T-helper 1 cell treated with Interleukin-12 subunit alpha and Interleukin-12 subunit beta and Interleukin-4 antibody, amounts not matched to agents 30 μg/mL and 1 μg/mL, for 36 hours (primary cell): ENCODE measurements at regions not wholly inside any gene's neighbourhood (a gene's known extent, or its start where the extent isn't known, plus 50 kb on each side); places are given as distances from the start of the nearest gene placed in this dataset.
"Not testable (repeated sequence)": the region's sequence is repeated elsewhere in the genome, so short reads cannot be mapped to it uniquely, and the experiment has no call there.

Experiments
- H3K27ac Mint-ChIP-seq: one replicate; pipeline ENCODE4 v1.8.0; 2021; ENCODE audit warnings: mild to moderate bottlenecking, mixed read lengths
- H3K27me3 Mint-ChIP-seq: one replicate; pipeline ENCODE4 v1.8.0; 2021; ENCODE audit warnings: low read depth, mixed read lengths
- H3K36me3 Mint-ChIP-seq: one replicate; pipeline ENCODE4 v1.8.0; 2021; ENCODE audit warnings: low read depth, mixed read lengths
- H3K4me1 Mint-ChIP-seq: one replicate; pipeline ENCODE4 v1.8.0; 2021; ENCODE audit warnings: low read depth, mixed read lengths
- H3K4me3 Mint-ChIP-seq: one replicate; pipeline ENCODE4 v1.8.0; 2021; ENCODE audit warnings: mild to moderate bottlenecking, moderate library complexity, mixed read lengths
- H3K9me3 Mint-ChIP-seq: one replicate; pipeline ENCODE4 v1.8.0; 2021; ENCODE audit warnings: mixed read lengths

DNA sequence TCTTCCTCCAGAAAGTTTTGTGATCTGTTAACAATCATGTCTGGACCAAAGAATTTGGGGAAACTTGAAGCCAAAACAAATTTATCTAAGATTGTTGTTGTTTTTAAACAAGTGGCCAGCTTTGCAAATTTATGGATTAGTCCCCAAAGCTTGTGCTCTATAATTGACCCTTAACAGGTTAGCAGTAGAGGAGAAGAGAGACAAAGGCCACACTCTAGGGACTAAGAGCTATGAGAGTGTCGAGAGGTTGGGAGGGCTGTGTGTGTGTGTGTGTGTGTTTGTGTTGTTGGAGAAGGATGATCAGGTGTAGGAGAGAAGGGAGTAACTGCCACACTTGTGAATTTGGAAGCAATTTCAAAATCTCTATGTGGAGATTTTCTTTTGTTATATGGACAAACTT lies 367.3 kb downstream of the KCNRG start:
- H3K4me1 Mint-ChIP-seq: peaks cover 11% of the 10 kb centered on the region

DNA sequence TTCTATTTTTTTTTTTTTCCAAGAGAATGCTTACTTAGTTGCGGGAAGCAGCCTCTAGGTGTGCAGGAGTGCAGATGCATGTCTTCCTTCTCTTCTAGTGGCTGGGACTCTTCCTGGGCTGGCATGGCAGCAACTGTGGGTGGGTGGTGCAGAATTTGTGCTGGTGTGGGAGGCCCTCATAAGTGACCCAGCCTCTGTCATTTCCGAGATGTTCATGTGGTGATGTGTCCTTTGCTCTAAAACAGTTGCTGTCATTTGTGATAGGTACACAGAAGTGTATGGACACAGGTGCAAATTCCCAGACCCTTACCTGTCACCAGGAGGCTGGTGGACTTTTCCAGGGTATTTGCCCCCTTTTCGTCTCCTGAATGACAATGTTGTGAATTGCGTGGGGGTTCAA lies 367.7 kb downstream of the KCNRG start:
- H3K4me3 Mint-ChIP-seq: no peak overlapping the region
- H3K36me3 Mint-ChIP-seq: peaks cover 2% of the 10 kb centered on the region
- peaks cover 11% of the 10 kb centered on the region for H3K4me1 Mint-ChIP-seq
- H3K9me3 Mint-ChIP-seq: peaks cover 24% of the 10 kb centered on the region
- peaks cover 33% of the 10 kb centered on the region for H3K27me3 Mint-ChIP-seq
- no peak overlapping the region for H3K27ac Mint-ChIP-seq

More for the DNA sequence above, 367.3 kb downstream of the KCNRG start:
- no peak overlapping the region for H3K27ac Mint-ChIP-seq
- H3K36me3 Mint-ChIP-seq: peaks cover 2% of the 10 kb centered on the region
- peaks cover 24% of the 10 kb centered on the region for H3K9me3 Mint-ChIP-seq
- no peak overlapping the region for H3K4me3 Mint-ChIP-seq
- H3K27me3 Mint-ChIP-seq: peaks cover 36% of the 10 kb centered on the region

DNA sequence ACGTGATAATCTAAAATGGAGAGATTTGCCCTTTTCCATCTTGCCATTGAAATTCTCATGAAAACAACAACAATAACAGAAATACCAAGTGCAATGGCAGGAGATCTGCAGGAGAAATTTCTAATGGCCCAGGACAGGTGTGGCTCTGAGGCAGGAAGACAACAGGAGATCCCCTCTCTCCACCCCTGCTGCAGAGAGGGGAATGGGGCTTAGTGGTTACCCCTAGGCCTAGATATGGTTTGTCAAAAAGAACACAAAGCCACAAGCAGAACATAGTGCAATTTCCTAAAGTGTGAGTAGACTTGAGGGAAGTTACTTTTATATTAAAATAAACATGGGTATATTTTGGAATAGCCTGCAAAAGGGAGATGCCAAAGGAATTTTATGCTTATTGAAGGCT lies 369.5 kb downstream of the KCNRG start:
- H3K9me3 Mint-ChIP-seq: peaks cover 24% of the 10 kb centered on the region
- H3K4me3 Mint-ChIP-seq: no peak overlapping the region
- H3K27ac Mint-ChIP-seq: no peak overlapping the region

DNA sequence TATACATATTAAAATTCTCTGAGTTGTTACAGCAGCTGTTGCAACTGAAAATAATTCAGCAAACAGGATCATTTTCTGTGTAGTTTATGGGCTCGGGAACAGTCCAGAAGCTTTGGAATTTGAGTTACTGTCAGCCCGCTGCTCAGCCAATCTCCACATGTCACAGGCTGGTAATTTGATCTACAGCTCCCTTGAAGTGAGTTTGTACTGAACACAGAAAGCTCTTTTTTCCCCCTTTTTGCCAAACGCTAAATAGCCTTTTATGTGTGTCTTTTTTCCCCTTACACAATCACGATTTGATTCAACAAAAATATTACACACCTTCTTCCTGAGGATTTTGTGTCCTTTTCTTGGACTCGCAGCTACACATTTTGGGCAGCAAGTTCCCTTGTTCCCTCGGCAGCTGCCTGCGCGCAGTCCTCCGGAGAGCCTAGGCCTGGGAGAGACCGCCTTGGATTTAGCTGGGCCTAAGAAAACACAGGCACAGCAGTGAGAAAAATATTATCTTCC lies 371.4 kb downstream of the KCNRG start:
- Mint-ChIP-seq H3K27me3 (peaks cover 41% of the 10 kb centered on the region), H3K9me3 (peaks cover 6% of the 10 kb centered on the region), H3K4me3 (no peak overlapping the region), H3K36me3 (no peaks in the 10 kb centered on the region), H3K27ac (no peak overlapping the region), H3K4me1 (peaks cover 11% of the 10 kb centered on the region)

More for the DNA sequence above, 369.5 kb downstream of the KCNRG start:
- H3K36me3 Mint-ChIP-seq: peaks cover 2% of the 10 kb centered on the region
- peaks cover 28% of the 10 kb centered on the region for H3K27me3 Mint-ChIP-seq
- H3K4me1 Mint-ChIP-seq: peaks cover 11% of the 10 kb centered on the region

DNA sequence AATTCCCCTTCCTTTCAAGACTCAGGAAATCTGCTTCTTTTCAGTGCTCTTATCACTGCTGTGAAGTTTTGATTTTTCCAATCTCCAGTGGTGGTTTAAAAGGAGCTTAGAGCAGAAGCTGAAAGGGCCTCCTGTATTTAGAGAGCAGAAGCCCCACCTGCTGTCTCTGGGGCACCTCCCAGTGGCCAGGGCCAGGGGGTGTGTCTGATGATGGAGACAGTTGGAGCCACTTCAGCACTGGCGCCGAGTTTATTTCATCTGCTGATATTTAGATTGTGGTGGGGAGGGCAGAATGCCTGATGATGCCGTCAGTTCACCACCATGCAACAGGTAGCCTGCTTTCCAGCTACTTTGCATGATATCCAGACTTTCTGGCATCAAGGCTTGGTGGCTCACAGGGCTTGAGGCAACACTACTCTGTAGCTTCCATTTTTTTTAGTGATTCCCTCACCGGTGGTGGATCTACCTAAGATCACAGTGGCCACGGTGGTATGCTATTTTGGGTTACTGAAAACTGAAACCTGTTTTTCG lies 371.9 kb downstream of the KCNRG start:
- Mint-ChIP-seq H3K4me1 (peaks cover 11% of the 10 kb centered on the region), H3K27me3 (peaks cover 42% of the 10 kb centered on the region), H3K27ac (no peak overlapping the region), H3K36me3 (no peaks in the 10 kb centered on the region), H3K9me3 (peaks cover 5% of the 10 kb centered on the region), H3K4me3 (no peak overlapping the region)

DNA sequence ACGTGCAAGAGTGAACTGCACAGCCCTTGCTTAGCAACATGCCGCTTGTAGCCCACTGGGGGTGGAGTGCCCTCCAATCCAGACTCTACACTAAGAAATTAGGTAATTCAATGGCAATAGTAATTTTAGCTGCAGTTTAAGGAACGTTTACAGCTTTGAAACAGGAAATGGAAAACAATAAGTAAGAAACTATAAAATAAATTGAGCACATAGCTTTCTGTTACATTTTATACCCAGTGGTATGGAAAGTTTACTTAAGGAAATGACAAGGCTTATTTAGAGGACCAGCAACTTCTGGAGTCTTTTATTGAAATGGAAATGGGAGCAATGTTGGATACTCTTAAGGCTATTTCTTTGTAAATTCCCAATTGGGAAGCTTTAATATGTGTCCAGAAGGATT lies 373.2 kb downstream of the KCNRG start:
- Mint-ChIP-seq H3K4me3 (no peak overlapping the region), H3K27ac (no peak overlapping the region), H3K4me1 (peaks cover 11% of the 10 kb centered on the region), H3K27me3 (peaks cover 36% of the 10 kb centered on the region), H3K9me3 (no peaks in the 10 kb centered on the region), H3K36me3 (no peaks in the 10 kb centered on the region)

DNA sequence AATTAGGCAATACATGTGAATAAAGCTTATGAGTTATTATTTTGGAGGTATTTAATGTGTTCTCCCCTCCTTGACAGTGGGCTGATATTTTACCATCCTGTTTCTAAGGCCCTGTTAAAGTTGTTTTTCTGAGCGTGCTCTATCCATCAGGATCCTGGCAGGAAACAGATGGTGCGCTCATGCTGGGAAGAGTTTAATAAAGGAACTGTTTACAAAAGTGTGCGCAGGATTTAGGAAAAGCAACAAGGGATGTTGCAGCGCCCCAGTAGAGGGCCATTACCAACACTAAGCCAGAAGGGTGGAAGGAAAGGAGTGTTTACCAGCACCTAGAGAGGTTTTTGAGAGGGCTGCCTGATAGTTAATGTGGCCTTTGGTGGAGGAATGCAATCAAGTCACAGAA lies 374.5 kb downstream of the KCNRG start:
- Mint-ChIP-seq H3K27me3 (peaks cover 33% of the 10 kb centered on the region), H3K27ac (no peak overlapping the region), H3K36me3 (no peaks in the 10 kb centered on the region), H3K4me3 (no peak overlapping the region), H3K9me3 (no peaks in the 10 kb centered on the region), H3K4me1 (peaks cover 9% of the 10 kb centered on the region)

DNA sequence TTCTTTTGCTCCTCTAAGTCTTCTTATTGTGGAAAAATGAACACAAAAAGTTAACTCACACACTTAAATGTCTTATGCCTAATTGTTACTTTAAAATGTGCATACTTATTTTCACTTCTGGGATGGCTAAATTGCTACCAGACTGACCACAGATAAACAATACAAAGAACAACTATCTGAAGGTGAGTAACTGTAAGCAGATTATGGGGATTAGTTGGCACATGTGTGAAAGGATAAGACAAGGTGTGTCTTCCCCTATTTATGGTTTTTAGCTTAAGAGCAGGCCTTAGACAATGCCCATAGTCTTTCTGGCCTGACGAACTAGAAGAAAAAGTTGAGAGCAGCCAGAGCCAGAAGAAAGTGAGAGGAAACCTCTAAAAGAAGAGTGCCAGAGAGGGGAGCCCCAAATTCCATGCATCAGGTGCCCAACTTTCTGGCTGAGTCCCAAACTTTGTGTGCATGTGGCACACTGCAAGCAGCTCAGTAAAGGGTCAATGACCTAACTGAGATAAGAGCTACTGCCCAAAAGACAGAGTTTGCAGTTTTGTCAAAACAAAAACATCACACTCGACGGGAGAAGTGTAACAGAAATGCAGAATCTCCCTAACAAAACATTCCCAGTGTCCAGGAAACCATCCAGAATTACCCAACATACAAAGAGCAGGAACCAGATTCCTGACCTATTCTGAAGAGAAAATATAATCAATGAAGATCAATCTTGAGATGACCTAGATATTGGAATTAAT lies 375.4 kb downstream of the KCNRG start:
- Mint-ChIP-seq H3K36me3 (no peaks in the 10 kb centered on the region), H3K27me3 (peaks cover 33% of the 10 kb centered on the region), H3K4me1 (peaks cover 7% of the 10 kb centered on the region), H3K9me3 (no peaks in the 10 kb centered on the region), H3K4me3 (no peak overlapping the region), H3K27ac (no peak overlapping the region)

DNA sequence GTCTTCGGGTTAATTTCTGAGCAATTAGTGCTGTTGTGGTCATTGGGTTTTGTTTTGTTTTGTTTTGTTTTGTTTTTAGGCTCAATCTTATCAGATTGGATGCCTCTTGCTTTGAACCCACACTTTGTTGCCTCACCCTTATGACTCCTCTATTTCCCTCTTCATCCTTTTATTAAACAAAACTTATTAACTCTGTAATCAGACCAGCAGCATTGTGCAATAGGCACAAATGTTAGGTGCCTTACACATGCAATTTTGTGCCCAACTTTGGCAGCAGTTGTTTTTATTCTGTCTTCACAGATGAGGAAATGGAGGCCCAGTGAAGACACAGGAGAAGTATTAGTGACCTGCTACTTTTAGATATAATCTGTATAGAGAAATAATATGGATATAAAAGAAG lies 377.7 kb downstream of the KCNRG start:
- Mint-ChIP-seq H3K4me1 (no peaks in the 10 kb centered on the region), H3K4me3 (no peak overlapping the region), H3K27me3 (peaks cover 23% of the 10 kb centered on the region), H3K9me3 (no peaks in the 10 kb centered on the region), H3K27ac (no peak overlapping the region), H3K36me3 (no peaks in the 10 kb centered on the region)

DNA sequence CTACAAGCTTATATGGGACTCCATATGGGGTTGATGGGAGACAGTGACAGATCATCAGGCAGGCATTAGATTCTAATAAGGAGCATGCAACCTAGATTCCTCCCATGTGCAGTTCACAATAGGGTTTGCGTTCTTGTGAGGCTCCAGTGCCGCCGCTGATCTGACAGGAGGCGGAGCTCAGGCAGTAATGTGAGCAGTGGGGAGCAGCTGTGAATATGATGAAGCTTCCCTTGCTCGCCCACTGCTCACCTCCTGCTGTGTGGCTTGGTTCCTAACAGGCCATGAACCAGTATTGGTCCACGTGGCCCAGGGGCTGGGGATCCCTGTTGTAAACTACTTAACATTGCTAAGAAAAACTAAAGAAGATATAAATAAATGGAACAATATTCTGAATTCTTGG lies 378.4 kb downstream of the KCNRG start:
- H3K9me3 Mint-ChIP-seq: no peaks in the 10 kb centered on the region
- no peaks in the 10 kb centered on the region for H3K36me3 Mint-ChIP-seq
- no peak overlapping the region for H3K4me3 Mint-ChIP-seq
- peaks cover 23% of the 10 kb centered on the region for H3K27me3 Mint-ChIP-seq
- H3K27ac Mint-ChIP-seq: no peak overlapping the region
- H3K4me1 Mint-ChIP-seq: no peaks in the 10 kb centered on the region

DNA sequence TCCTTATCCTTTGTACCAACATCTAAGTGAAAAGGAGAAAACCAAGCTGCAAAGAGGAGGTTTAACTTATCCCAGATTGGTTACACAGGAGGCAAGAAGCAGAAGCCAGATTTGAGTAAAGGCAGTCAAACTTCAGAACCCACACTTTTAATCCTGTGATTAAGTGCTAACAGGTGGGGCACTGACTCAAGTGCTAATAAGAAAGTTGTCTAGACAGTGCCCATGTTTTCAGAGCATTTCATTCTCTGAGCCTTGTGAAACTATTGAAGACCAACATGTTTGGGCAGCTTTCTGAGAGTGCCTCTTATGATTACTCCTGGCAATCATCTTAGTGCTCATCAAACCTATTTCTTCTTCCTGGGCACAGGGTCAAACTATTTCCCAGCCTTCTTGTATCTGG lies 380.8 kb downstream of the KCNRG start:
- no peak overlapping the region for H3K4me3 Mint-ChIP-seq
- H3K36me3 Mint-ChIP-seq: no peaks in the 10 kb centered on the region
- no peaks in the 10 kb centered on the region for H3K4me1 Mint-ChIP-seq
- peaks cover 9% of the 10 kb centered on the region for H3K27me3 Mint-ChIP-seq
- no peaks in the 10 kb centered on the region for H3K9me3 Mint-ChIP-seq
- no peak overlapping the region for H3K27ac Mint-ChIP-seq

DNA sequence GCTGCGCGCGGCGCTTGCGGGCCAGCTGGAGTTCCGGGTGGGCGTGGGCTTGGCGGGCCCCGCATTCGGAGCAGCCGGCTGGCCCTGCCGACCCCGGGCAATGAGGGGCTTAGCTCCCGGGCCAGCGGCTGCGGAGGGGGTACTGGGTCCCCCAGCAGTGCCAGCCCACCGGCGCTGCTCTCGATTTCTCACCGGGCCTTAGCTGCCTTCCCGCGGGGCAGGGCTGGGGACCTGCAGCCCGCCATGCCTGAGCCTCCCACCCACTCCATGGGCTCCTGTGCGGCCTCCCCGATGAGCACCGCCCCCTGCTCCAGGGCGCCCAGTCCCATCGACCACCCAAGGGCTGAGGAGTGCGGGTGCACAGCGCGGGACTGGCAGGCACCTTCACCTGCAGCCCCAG lies 381.4 kb downstream of the KCNRG start:
- not testable (repeated sequence) for H3K4me1 Mint-ChIP-seq, H3K9me3 Mint-ChIP-seq, H3K27ac Mint-ChIP-seq, H3K36me3 Mint-ChIP-seq, H3K4me3 Mint-ChIP-seq, H3K27me3 Mint-ChIP-seq

DNA sequence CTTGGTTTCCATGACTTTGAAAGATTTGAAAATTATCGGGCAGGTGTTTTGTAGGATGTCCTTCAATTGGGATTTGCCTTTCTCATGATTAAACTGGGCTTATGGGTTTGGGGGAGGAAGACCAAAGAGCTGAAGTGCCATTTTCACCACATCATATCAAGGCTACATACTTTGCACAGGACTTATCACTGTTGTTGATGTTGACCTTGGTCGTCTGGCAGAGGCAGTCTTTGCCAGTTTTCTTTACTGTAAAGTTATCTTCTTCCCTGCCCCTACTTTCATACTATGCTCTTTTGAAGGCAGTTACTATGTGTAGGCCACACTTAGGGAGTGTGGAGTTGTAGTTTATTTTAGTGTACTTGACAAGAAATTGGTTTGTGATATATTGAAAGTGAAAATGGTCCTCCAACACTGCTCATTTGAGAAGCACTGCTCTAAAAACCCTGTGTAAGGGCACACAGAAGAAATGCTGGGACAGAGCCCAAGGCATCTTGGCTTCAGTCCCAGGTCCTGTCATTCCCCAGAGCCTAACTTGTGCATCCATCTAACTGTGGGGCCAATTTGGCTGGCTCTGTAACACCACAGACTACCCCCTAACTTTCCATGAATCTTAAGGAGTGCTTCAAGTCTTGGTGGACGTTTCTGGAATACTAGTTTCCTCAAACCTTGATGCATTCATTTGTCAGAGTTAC lies 384.9 kb downstream of the KCNRG start:
- H3K27ac Mint-ChIP-seq: no peak overlapping the region

DNA sequence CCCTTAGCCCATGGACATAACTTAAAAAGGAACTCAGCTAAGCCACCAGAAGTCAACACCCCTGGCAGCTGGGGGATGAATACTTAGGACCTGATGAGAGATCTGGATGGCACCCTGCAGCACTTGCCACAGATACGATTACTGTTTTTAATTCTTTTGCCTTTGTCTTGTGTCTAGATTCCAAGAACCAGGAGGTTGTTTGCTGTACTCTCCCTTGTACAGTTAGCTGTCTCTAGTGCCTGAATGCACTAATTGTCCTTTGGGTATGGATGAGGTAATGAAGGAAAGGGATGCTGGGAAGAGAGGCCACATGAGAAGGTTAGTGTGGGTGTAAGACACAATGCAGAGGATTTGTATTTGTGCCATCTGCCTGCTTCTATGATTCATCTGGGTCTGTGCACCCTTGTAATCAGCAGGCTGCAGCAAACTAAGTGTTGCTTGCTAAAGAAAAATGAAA lies 385.8 kb downstream of the KCNRG start:
- H3K27ac Mint-ChIP-seq: no peak overlapping the region
- no peaks in the 10 kb centered on the region for H3K4me1 Mint-ChIP-seq
- no peaks in the 10 kb centered on the region for H3K9me3 Mint-ChIP-seq
- peaks cover 8% of the 10 kb centered on the region for H3K27me3 Mint-ChIP-seq
- H3K36me3 Mint-ChIP-seq: no peaks in the 10 kb centered on the region
- no peak overlapping the region for H3K4me3 Mint-ChIP-seq

More for the DNA sequence above, 384.9 kb downstream of the KCNRG start:
- Mint-ChIP-seq H3K9me3 (no peaks in the 10 kb centered on the region), H3K27me3 (peaks cover 7% of the 10 kb centered on the region), H3K4me3 (no peak overlapping the region), H3K4me1 (no peaks in the 10 kb centered on the region), H3K36me3 (no peaks in the 10 kb centered on the region)
